ENCODE measurements at regions not wholly inside any gene's neighbourhood (a gene's known extent, or its start where the extent isn't known, plus 50 kb on each side); places are given as distances from the start of the nearest gene placed in this dataset.

DNA sequence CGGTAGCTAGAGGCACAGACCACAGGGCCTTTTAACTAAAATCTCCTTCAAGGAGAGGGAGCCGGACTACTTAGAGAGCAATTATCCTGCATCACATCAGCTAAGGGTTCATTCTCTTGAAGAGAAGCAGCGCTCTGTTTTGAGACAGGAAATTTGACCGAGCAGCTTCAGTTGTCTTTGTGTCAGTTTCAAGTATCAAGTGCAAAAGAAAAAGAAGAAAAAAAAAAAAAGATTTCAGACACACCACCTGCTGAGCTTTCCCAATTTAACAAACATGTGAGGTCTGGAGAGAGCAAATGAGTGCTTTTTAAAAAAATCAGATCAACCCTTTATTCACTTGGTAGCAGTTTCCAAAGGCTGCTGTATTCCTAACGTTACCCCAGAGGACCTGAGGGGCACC lies 273.5 kb upstream of the POU3F2 start:
- TF ChIP-seq, protein P1, sequence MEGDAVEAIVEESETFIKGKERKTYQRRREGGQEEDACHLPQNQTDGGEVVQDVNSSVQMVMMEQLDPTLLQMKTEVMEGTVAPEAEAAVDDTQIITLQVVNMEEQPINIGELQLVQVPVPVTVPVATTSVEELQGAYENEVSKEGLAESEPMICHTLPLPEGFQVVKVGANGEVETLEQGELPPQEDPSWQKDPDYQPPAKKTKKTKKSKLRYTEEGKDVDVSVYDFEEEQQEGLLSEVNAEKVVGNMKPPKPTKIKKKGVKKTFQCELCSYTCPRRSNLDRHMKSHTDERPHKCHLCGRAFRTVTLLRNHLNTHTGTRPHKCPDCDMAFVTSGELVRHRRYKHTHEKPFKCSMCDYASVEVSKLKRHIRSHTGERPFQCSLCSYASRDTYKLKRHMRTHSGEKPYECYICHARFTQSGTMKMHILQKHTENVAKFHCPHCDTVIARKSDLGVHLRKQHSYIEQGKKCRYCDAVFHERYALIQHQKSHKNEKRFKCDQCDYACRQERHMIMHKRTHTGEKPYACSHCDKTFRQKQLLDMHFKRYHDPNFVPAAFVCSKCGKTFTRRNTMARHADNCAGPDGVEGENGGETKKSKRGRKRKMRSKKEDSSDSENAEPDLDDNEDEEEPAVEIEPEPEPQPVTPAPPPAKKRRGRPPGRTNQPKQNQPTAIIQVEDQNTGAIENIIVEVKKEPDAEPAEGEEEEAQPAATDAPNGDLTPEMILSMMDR (IDR thresholded peaks at IDR 0.05) = no peak
- TF ChIP-seq POLR2AphosphoS5 (IDR thresholded peaks at IDR 0.05) = no peak

Measured in gastroesophageal sphincter (tissue), 3 donors.